GM12875 (cell line): ENCODE measurements at regions not wholly inside any gene's neighbourhood (a gene's known extent, or its start where the extent isn't known, plus 50 kb on each side); places are given as distances from the start of the nearest gene placed in this dataset.
"Not testable (repeated sequence)": the region's sequence is repeated elsewhere in the genome, so short reads cannot be mapped to it uniquely, and the experiment has no call there.

Experiments
- H3K4me3 ChIP-seq: one replicate; pipeline ENCODE4 v1.5.1; 2011; ENCODE audit warnings: low read depth, low read length, control low read depth
- TF ChIP-seq, protein P1 (sequence below): IDR thresholded peaks from 2 replicates; pipeline ENCODE4 v1.5.1; 2011; ENCODE audit warnings: low read depth, mild to moderate bottlenecking, control low read depth, inconsistent platforms, low read length, moderate library complexity, borderline replicate concordance; ENCODE audit not compliant: insufficient read depth

DNA sequence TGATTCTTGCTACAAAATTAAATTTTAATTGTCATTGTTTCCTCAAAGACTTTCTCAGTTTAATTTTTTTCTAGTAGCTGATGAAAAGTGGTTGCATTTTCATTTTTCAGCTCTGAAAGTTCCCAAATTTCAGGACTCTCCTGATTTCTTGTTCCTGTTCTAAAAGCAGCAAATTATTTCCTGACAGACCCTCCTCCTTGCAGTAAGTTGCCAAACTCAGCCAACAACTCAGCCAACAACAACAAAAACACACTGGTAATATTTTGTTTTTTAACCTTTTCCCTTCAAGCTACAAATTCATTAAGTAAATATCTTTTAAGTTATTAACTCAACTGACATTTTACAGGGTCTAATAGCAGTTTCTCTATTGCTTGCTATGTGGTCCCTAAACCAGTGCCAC lies 487.8 kb upstream of the NUDT12 start:
- TF ChIP-seq, protein P1, sequence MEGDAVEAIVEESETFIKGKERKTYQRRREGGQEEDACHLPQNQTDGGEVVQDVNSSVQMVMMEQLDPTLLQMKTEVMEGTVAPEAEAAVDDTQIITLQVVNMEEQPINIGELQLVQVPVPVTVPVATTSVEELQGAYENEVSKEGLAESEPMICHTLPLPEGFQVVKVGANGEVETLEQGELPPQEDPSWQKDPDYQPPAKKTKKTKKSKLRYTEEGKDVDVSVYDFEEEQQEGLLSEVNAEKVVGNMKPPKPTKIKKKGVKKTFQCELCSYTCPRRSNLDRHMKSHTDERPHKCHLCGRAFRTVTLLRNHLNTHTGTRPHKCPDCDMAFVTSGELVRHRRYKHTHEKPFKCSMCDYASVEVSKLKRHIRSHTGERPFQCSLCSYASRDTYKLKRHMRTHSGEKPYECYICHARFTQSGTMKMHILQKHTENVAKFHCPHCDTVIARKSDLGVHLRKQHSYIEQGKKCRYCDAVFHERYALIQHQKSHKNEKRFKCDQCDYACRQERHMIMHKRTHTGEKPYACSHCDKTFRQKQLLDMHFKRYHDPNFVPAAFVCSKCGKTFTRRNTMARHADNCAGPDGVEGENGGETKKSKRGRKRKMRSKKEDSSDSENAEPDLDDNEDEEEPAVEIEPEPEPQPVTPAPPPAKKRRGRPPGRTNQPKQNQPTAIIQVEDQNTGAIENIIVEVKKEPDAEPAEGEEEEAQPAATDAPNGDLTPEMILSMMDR, result no peak
- H3K4me3 ChIP-seq, result no peak overlapping the region

DNA sequence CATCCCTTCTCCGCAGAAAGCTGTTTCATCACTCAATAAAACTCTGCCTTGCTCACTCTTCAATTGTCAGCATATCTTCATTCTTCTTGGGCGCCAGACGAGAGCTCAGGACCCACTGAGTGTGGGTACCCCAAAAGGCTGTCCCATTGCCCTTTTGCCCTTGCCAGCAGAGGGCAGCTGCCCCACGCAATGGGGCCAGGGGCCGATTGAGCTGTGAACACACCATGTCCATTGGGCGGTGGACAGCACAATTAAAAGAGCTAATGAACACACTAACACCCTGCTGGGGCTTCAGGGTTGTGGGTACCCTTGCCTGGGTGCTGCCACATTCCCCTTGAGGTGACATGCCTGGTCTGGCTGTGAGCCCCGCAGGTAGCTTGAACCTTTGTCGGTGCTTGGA lies 487.2 kb upstream of the NUDT12 start:
- no peak overlapping the region for H3K4me3 ChIP-seq
- TF ChIP-seq, protein P1, result no peak

DNA sequence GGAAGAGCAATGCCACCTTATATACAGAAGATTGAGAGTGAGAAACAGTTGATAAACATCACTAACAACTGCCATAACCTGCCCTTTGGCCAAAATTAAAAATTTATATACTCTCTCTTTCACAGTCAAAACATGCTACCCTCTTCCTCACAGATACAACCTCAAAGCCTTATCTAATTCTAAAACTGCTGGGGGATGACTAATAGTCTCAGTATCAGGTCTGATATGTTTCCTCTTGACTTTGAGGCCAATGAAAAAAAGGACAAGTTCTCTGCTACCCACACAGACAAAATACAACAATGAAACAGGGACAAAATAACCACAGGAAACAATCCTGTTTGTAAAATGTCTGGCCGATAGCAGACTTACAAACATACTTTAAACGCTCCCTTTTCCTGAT lies 485.6 kb upstream of the NUDT12 start:
- H3K4me3 ChIP-seq, result no peak overlapping the region
- TF ChIP-seq, protein P1, result no peak

DNA sequence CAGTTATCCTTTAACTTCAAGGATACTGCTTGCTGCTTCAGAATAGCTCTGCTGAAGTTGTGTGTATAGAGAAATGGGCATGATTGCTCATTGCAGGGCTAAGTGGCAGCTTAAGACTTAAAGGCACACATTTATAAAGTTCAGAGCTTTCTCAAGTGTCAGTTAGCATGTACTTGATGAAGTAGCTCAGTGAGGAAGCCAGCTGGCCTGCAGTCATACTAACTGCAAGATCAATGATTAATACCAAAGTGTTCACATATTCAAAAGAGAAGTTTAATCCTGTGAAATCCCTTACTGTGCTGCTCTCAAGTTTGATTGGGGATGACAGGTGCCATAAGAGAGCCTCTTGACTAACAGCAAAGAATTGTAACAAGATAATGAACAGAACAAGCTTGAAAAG lies 483.4 kb upstream of the NUDT12 start:
- TF ChIP-seq, protein P1, result no peak
- H3K4me3 ChIP-seq, result no peak overlapping the region

DNA sequence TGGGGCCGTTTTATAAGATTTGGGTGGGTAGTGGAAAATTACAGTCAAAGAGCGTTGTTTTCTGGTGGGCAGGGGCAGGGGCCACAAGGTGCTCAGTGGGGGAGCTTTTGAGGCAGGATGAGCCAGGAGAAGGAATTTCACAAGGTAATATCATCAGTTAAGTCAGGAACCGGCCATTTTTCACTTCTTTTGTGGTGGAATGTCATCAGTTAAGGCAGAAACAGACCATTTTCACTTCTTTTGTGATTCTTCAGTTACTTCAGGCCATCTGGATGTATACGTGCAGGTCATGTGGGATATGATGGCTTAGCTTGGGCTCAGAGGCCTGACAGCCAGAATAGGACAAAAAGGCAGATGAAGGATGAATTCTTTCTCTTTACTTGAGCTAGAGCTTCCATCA lies 477.3 kb upstream of the NUDT12 start:
- not testable (repeated sequence) for H3K4me3 ChIP-seq

DNA sequence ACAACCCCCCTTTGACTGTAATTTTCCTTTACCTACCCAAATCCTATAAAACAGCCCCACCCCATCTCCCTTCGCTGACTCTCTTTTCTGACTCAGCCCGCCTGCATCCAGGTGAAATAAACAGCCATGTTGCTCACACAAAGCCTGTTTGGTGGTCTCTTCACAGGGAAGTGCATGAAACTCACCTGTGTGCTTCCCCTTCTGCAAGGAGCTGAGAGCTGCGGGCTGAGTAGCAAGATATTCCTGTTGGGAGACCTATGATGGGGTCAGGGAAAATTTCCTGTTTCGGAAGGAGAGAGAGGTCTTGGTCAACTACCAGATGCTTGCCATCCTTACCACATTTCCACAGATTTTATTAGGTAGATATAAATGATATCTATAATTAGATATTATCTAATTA lies 474.5 kb upstream of the NUDT12 start:
- not testable (repeated sequence) for H3K4me3 ChIP-seq

DNA sequence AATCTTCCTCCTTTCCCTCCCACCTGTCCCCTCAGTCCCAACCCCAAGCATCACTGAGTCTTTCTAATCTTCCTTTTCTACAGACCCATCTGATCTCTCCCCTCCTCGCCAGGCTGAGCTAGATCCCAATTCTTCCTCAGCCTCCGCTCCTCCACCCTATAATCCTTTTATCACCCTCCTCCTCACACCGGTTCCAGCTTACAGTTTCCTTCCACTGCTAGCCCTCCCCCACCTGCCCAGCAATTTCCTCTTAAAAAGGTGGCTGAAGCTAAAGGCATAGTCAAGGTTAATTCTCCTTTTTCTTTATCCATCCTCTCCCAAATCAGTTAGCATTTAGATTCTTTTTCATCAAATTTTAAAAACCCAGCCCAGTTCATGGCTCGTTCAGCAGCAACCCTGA lies 470.6 kb upstream of the NUDT12 start:
- H3K4me3 ChIP-seq, result not testable (repeated sequence)

DNA sequence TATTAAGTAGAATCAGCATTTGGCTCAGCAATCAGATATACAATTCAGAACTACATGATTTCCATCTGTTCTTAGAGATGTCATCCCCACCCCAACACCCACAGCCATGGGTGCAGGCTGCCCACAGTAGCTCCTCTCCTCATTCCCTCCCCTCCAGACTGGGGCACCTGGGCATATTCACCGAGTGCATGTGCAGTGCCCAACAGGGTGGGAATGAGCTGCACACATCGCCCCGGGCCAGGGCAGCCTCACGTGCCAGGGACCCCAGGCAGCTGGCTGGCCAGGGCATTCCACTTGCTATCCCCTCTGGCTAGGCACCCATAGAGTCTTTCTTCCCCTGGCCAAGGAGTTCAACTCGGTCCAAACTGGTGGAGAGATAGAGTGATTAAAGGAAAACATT lies 461.9 kb upstream of the NUDT12 start:
- TF ChIP-seq, protein P1, result no peak

DNA sequence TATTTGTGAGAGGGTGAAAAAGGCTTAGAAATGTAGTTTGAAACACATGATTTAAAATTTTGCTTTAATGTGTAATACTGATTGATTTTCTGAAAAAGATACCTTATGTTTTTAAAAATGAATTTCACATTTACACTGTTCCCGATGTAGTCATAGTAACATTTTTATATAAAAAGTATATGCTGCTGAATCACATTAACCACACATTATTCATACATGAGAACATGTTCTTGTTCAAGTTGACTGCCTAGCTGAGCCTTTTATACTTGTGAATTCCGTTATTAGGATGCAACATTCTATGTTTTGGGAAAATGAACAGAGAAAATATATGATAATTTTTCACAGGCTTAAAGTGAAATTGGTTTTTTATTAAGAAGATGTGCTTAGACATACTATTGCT lies 461.1 kb upstream of the NUDT12 start:
- TF ChIP-seq, protein P1, result no peak
- H3K4me3 ChIP-seq, result no peak overlapping the region

More for the DNA sequence above, 461.9 kb upstream of the NUDT12 start:
- H3K4me3 ChIP-seq, result no peak overlapping the region
